ENCODE measurements at regions not wholly inside any gene's neighbourhood (a gene's known extent, or its start where the extent isn't known, plus 50 kb on each side); places are given as distances from the start of the nearest gene placed in this dataset.

GRCh38 chr7:27399791-27400567, 157.4 kb downstream of the EVX1 start:
- no peaks in the 10 kb centered on the region for H4K20me1 ChIP-seq (replicated peaks; ENCODE audit: control insufficient read depth, extremely low read depth, insufficient read depth, low read length)
- no TSS peak for BruUV-seq (replicated peaks)
- H3K27me3 ChIP-seq (ENCODE audit: control insufficient read depth in 2 of 2, insufficient read depth in 2 of 2, low read length in 2 of 2): peaks cover 0 to 7% of the 10 kb centered on the region in 2 experiments
- H3K9me1 ChIP-seq (replicated peaks; ENCODE audit: control insufficient read depth, extremely low read depth, insufficient read depth, low read length): no peaks in the 10 kb centered on the region
- no peak overlapping the region for H3K4me2 ChIP-seq (ENCODE audit: insufficient read depth, low read length)
- intact Hi-C loops (cut with micrococcal nuclease) (no loop called here), dilution Hi-C loops (cut with MboI; ENCODE audit: extremely low pct_ligation_motif_present, low sequenced_read_pairs) (no loop called here)
- CTCF ChIA-PET: interaction anchor here (0.8 to 1.8 kb wide), 3 partner anchors 30 to 375 kb away, joined by 3 to 4 read pairs (median 3); no protein-coding TSS in a partner anchor
- H3K4me3 ChIP-seq (replicated peaks in 1 of 3; ENCODE audit: insufficient read depth in 1 of 3, low read depth in 1 of 3, low read length in 3 of 3): no peak overlapping the region
- H3K79me2 ChIP-seq (ENCODE audit: control insufficient read depth, insufficient read depth, low read length): no peaks in the 10 kb centered on the region
- H3K36me3 ChIP-seq (ENCODE audit: control insufficient read depth in 2 of 2, extremely low read depth in 1 of 2, insufficient read depth in 2 of 2, low read length in 2 of 2): no peaks in the 10 kb centered on the region
- no peak overlapping the region for H3K9ac ChIP-seq (replicated peaks; ENCODE audit: extremely low read depth, insufficient read depth, low read length)
- H3K27ac ChIP-seq (ENCODE audit: insufficient read depth, low read depth, low read length): no peak overlapping the region
- TF ChIP-seq POLR2AphosphoS5 (IDR thresholded peaks at IDR 0.05; ENCODE audit: insufficient read depth, low read depth, low read length) (no peak), MYC (IDR thresholded peaks at IDR 0.05; ENCODE audit: low read depth, low read length) (no peak), CTCF (IDR thresholded peaks at IDR 0.05; ENCODE audit: extremely low read depth in 1 of 2, insufficient read depth in 1 of 2, low read depth in 1 of 2, low read length in 2 of 2) (no peak), FOS (IDR thresholded peaks at IDR 0.05; ENCODE audit: borderline replicate concordance, insufficient read depth, low read length) (no peak)
- no peak for DNase-seq (ENCODE audit: low read depth, low spot score)
- no peaks in the 10 kb centered on the region for H3K9me3 ChIP-seq (replicated peaks; ENCODE audit: control insufficient read depth, insufficient read depth, low read length)
- H3K4me1 ChIP-seq (ENCODE audit: control insufficient read depth, extremely low read depth, insufficient read depth, low read length): peaks cover 3% of the 10 kb centered on the region
- H2AFZ ChIP-seq (ENCODE audit: low read depth, low read length): no peak overlapping the region
- POLR2A ChIA-PET: no interaction called here
- FAIRE-seq: no peak

- TF ChIP-seq EZH2 (IDR thresholded peaks at IDR 0.05; ENCODE audit: borderline replicate concordance, low read depth, low read length, severe bottlenecking): no peak
- TF ChIP-seq CTCF (IDR thresholded peaks at IDR 0.05; ENCODE audit: extremely low read depth in 1 of 2, insufficient read depth in 1 of 2, low read depth in 1 of 2, low read length in 2 of 2): no peak
- no peak for TF ChIP-seq MYC (IDR thresholded peaks at IDR 0.05; ENCODE audit: low read depth, low read length)
- no peak for TF ChIP-seq JUN (IDR thresholded peaks at IDR 0.05; ENCODE audit: borderline replicate concordance, insufficient read depth, insufficient read length, low read depth)
- TF ChIP-seq MAX (IDR thresholded peaks at IDR 0.05; ENCODE audit: insufficient read depth, insufficient read length): no peak
- no peak for TF ChIP-seq POLR2A (IDR thresholded peaks at IDR 0.05; ENCODE audit: low read depth, low read length)
- no peak for TF ChIP-seq GATA2 (IDR thresholded peaks at IDR 0.05; ENCODE audit: insufficient read depth, insufficient read length, low read depth, low read length)
- TF ChIP-seq POLR2AphosphoS5 (IDR thresholded peaks at IDR 0.05; ENCODE audit: insufficient read depth, low read depth, low read length): no peak
- no peak for TF ChIP-seq FOS (IDR thresholded peaks at IDR 0.05; ENCODE audit: borderline replicate concordance, insufficient read depth, low read length)
- no peak overlapping the region for H2AFZ ChIP-seq (ENCODE audit: low read depth, low read length)
- H3K4me3 ChIP-seq (replicated peaks in 1 of 3; ENCODE audit: insufficient read depth in 1 of 3, low read depth in 1 of 3, low read length in 3 of 3): no peak overlapping the region
- POLR2A ChIA-PET: no interaction called here
- no peak overlapping the region for H3K27ac ChIP-seq (ENCODE audit: insufficient read depth, low read depth, low read length)
- H3K27me3 ChIP-seq (ENCODE audit: control insufficient read depth in 2 of 2, insufficient read depth in 2 of 2, low read length in 2 of 2): peaks cover 2 to 7% of the 10 kb centered on the region in 2 experiments
- intact Hi-C loops (cut with micrococcal nuclease): no loop called here
- no peaks in the 10 kb centered on the region for H3K9me1 ChIP-seq (replicated peaks; ENCODE audit: control insufficient read depth, extremely low read depth, insufficient read depth, low read length)
- BruUV-seq (replicated peaks): no TSS peak
- FAIRE-seq (no peak), DNase-seq (ENCODE audit: low read depth, low spot score) (no peak)
- no peak overlapping the region for H3K9ac ChIP-seq (replicated peaks; ENCODE audit: extremely low read depth, insufficient read depth, low read length)
- CTCF ChIA-PET: no interaction called here
- no peaks in the 10 kb centered on the region for H3K36me3 ChIP-seq (ENCODE audit: control insufficient read depth in 2 of 2, extremely low read depth in 1 of 2, insufficient read depth in 2 of 2, low read length in 2 of 2)
- H3K4me2 ChIP-seq (ENCODE audit: insufficient read depth, low read length): no peak overlapping the region
- H3K9me3 ChIP-seq (replicated peaks; ENCODE audit: control insufficient read depth, insufficient read depth, low read length): no peaks in the 10 kb centered on the region
- dilution Hi-C loops (cut with MboI; ENCODE audit: extremely low pct_ligation_motif_present, low sequenced_read_pairs): no loop called here
- H3K4me1 ChIP-seq (ENCODE audit: control insufficient read depth, extremely low read depth, insufficient read depth, low read length): peaks cover 3% of the 10 kb centered on the region
- H4K20me1 ChIP-seq (replicated peaks; ENCODE audit: control insufficient read depth, extremely low read depth, insufficient read depth, low read length): no peaks in the 10 kb centered on the region
- H3K79me2 ChIP-seq (ENCODE audit: control insufficient read depth, insufficient read depth, low read length): no peaks in the 10 kb centered on the region
Measured at GRCh38 chr7:27405780-27406179, 163.2 kb downstream of the EVX1 start.
